ENCODE measurements at regions not wholly inside any gene's neighbourhood (a gene's known extent, or its start where the extent isn't known, plus 50 kb on each side); places are given as distances from the start of the nearest gene placed in this dataset.

- in situ Hi-C loops (cut with HindIII; ENCODE audit: low pct_unique_long_range_greater_than_20kb, low sequenced_read_pairs) (no loop called here), intact Hi-C loops (cut with micrococcal nuclease; ENCODE audit: unreplicated experiment) (no loop called here)
- ATAC-seq (no peak), DNase-seq (ENCODE audit: low read depth, low spot score) (no peak)
- no peak overlapping the region for H3K4me3 ChIP-seq (ENCODE audit: low read depth in 2 of 2, low read length in 2 of 2)
- H3K9me3 ChIP-seq (ENCODE audit: control insufficient read depth, insufficient read depth, low read depth, low read length) = no peaks in the 10 kb centered on the region
- no peaks in the 10 kb centered on the region for H3K36me3 ChIP-seq (ENCODE audit: control insufficient read depth, insufficient read depth, low read length)
- H3K4me1 ChIP-seq (ENCODE audit: control insufficient read depth, insufficient read depth, low read length) = no peaks in the 10 kb centered on the region
- no peak overlapping the region for H3K27ac ChIP-seq (ENCODE audit: low read length)
- no TSS peak for BruUV-seq (replicated peaks)
- no peak for TF ChIP-seq SIN3A (IDR thresholded peaks at IDR 0.05; ENCODE audit: borderline replicate concordance, insufficient read depth, low read depth, low read length)
- TF ChIP-seq, protein P1, sequence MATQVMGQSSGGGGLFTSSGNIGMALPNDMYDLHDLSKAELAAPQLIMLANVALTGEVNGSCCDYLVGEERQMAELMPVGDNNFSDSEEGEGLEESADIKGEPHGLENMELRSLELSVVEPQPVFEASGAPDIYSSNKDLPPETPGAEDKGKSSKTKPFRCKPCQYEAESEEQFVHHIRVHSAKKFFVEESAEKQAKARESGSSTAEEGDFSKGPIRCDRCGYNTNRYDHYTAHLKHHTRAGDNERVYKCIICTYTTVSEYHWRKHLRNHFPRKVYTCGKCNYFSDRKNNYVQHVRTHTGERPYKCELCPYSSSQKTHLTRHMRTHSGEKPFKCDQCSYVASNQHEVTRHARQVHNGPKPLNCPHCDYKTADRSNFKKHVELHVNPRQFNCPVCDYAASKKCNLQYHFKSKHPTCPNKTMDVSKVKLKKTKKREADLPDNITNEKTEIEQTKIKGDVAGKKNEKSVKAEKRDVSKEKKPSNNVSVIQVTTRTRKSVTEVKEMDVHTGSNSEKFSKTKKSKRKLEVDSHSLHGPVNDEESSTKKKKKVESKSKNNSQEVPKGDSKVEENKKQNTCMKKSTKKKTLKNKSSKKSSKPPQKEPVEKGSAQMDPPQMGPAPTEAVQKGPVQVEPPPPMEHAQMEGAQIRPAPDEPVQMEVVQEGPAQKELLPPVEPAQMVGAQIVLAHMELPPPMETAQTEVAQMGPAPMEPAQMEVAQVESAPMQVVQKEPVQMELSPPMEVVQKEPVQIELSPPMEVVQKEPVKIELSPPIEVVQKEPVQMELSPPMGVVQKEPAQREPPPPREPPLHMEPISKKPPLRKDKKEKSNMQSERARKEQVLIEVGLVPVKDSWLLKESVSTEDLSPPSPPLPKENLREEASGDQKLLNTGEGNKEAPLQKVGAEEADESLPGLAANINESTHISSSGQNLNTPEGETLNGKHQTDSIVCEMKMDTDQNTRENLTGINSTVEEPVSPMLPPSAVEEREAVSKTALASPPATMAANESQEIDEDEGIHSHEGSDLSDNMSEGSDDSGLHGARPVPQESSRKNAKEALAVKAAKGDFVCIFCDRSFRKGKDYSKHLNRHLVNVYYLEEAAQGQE (IDR thresholded peaks at IDR 0.05; ENCODE audit: insufficient read depth in 1 of 2, low read depth in 2 of 2, low read length in 1 of 2) = no peak
- no peak for TF ChIP-seq POLR2AphosphoS5 (IDR thresholded peaks at IDR 0.05; ENCODE audit: low read depth, low read length)
- TF ChIP-seq TCF7L2 (IDR thresholded peaks at IDR 0.05; ENCODE audit: low read depth, low read length) = no peak
- TF ChIP-seq, protein P2, sequence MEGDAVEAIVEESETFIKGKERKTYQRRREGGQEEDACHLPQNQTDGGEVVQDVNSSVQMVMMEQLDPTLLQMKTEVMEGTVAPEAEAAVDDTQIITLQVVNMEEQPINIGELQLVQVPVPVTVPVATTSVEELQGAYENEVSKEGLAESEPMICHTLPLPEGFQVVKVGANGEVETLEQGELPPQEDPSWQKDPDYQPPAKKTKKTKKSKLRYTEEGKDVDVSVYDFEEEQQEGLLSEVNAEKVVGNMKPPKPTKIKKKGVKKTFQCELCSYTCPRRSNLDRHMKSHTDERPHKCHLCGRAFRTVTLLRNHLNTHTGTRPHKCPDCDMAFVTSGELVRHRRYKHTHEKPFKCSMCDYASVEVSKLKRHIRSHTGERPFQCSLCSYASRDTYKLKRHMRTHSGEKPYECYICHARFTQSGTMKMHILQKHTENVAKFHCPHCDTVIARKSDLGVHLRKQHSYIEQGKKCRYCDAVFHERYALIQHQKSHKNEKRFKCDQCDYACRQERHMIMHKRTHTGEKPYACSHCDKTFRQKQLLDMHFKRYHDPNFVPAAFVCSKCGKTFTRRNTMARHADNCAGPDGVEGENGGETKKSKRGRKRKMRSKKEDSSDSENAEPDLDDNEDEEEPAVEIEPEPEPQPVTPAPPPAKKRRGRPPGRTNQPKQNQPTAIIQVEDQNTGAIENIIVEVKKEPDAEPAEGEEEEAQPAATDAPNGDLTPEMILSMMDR (IDR thresholded peaks at IDR 0.05) = no peak
- CTCF ChIA-PET = no interaction called here
- POLR2A ChIA-PET = no interaction called here
- H3K27me3 ChIP-seq (ENCODE audit: control insufficient read depth, insufficient read depth, low read length) = no peaks in the 10 kb centered on the region
Observed at GRCh38 chr13:42392716-42393572, 121.0 kb downstream of the AKAP11 start.

DNA sequence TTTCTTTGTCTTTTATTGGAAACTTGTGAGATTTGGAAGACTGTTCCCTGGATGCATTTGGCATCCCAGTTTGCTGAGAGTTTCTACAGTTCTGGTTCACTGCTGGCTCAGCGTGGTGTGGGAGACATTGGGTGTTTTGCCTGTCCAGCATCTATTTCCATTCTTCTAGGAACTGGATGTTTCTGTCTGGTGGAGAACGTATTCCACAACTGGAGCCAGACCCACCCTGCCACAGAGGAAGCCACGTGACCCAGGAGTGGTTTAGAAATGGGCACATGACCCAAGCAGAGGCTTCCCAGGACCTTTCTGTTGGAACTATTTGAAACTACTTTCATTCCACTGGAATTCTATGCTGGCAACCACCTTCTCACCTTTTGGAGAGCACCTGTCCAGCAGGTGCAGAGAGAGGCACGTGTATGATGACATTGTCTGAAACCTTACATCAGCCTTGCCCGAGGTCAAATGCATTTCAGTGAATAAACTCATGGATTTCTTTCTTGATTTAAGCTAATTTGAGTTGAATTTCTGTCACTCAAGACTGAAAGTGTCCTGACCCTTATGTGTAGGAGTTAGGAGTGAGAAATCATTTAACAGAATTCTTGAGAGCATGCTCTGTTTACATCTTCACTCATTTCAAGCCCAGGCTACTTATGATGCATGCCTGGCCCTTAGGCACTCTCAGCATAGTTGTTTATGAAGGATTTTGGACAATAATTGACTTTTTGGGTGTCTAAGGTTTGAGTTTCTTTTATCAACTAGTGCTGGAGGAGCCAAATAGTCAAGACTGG lies 121.8 kb downstream of the AKAP11 start:
- Histone ChIP-seq H3K36me3 (ENCODE audit: control insufficient read depth, insufficient read depth, low read length) (no peaks in the 10 kb centered on the region), H3K4me1 (ENCODE audit: control insufficient read depth, insufficient read depth, low read length) (no peaks in the 10 kb centered on the region), H3K9me3 (ENCODE audit: control insufficient read depth, insufficient read depth, low read depth, low read length) (no peaks in the 10 kb centered on the region), H3K27me3 (ENCODE audit: control insufficient read depth, insufficient read depth, low read length) (no peaks in the 10 kb centered on the region), H3K4me3 (ENCODE audit: low read depth in 2 of 2, low read length in 2 of 2) (no peak overlapping the region), H3K27ac (ENCODE audit: low read length) (no peak overlapping the region)
- ATAC-seq (no peak), DNase-seq (ENCODE audit: low read depth, low spot score) (no peak)
- ChIA-PET POLR2A (no interaction called here), CTCF (no interaction called here)
- in situ Hi-C loops (cut with HindIII; ENCODE audit: low pct_unique_long_range_greater_than_20kb, low sequenced_read_pairs) (no loop called here), intact Hi-C loops (cut with micrococcal nuclease; ENCODE audit: unreplicated experiment) (no loop called here)
- no TSS peak for BruUV-seq (replicated peaks)
- TF ChIP-seq TCF7L2 (IDR thresholded peaks at IDR 0.05; ENCODE audit: low read depth, low read length) (no peak), SIN3A (IDR thresholded peaks at IDR 0.05; ENCODE audit: borderline replicate concordance, insufficient read depth, low read depth, low read length) (no peak)
- TF ChIP-seq, protein P1 (IDR thresholded peaks at IDR 0.05; ENCODE audit: insufficient read depth in 1 of 2, low read depth in 2 of 2, low read length in 1 of 2) = no peak
